ENCODE measurements at regions not wholly inside any gene's neighbourhood (a gene's known extent, or its start where the extent isn't known, plus 50 kb on each side); places are given as distances from the start of the nearest gene placed in this dataset.

DNA sequence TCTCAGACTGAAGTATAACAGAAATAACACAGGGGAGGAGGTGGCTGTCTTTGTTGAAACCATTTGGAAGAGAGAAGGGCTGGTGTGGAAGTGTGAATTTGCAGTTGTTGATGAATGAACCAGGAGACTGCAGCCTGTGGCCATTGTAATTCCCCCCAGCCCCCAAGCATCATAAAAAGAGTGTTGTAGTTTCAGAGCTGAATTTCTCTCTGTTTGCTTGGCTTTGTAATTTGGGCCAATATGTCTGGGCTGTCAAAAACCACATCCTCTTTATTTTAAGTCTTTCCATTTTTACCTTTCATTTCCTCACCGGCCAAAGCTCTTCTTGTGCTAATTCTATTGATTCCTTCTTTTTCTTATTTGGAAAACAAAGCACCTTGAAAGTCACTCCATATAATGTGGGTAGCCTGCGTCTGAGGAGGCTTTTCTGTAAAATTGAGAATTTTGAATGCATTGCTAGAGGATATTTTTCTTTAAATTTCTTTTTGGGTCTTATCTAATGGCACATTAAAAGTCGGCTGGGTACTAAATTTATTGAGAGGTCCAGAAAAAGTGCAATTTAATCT, 383.3 kb downstream of the OSTF1 start:
- 69 to 76% methylated on average over 3 of the region's 3 CpGs for WGBS, 2 donors
- Histone ChIP-seq H3K27ac (no peak overlapping the region), H3K4me3 (no peak overlapping the region), H3K27me3 (no peaks in the 10 kb centered on the region), H3K36me3 (ENCODE audit: low read depth, missing control alignments) (no peaks in the 10 kb centered on the region), H3K4me1 (no peaks in the 10 kb centered on the region), H3K9me3 (no peaks in the 10 kb centered on the region)
- no peak for DNase-seq
- TF ChIP-seq, protein P1, sequence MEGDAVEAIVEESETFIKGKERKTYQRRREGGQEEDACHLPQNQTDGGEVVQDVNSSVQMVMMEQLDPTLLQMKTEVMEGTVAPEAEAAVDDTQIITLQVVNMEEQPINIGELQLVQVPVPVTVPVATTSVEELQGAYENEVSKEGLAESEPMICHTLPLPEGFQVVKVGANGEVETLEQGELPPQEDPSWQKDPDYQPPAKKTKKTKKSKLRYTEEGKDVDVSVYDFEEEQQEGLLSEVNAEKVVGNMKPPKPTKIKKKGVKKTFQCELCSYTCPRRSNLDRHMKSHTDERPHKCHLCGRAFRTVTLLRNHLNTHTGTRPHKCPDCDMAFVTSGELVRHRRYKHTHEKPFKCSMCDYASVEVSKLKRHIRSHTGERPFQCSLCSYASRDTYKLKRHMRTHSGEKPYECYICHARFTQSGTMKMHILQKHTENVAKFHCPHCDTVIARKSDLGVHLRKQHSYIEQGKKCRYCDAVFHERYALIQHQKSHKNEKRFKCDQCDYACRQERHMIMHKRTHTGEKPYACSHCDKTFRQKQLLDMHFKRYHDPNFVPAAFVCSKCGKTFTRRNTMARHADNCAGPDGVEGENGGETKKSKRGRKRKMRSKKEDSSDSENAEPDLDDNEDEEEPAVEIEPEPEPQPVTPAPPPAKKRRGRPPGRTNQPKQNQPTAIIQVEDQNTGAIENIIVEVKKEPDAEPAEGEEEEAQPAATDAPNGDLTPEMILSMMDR (IDR thresholded peaks at IDR 0.05): no peak
- TF ChIP-seq POLR2A (IDR thresholded peaks at IDR 0.05): no peak
- intact Hi-C loops (cut with DNase I; ENCODE audit: low total_unique reads): no loop called here

DNA sequence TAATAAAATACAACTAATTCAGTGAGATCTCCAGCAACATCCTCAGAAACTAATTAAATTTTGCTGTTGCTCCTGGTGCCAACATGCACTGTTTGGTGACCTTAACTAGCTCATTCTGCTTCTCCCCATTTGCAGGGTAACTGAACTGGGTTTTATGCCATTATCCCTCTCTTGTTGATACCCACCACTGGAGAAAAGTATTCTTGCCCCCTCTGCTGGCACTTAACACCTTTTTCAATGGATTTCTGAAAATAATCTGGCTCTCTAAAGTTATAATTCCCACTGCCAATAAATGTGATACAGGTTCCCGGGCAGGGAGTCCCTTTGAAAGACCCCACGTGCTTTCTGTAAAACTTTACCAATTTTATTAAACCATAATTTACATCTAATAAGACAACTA, 394.3 kb downstream of the OSTF1 start:
- Histone ChIP-seq H3K9me3 (no peaks in the 10 kb centered on the region), H3K4me3 (no peak overlapping the region), H3K36me3 (ENCODE audit: low read depth, missing control alignments) (no peaks in the 10 kb centered on the region), H3K4me1 (no peaks in the 10 kb centered on the region), H3K27ac (no peak overlapping the region), H3K27me3 (no peaks in the 10 kb centered on the region)
- intact Hi-C loops (cut with DNase I; ENCODE audit: low total_unique reads): no loop called here
- TF ChIP-seq, protein P1 (IDR thresholded peaks at IDR 0.05): no peak
- TF ChIP-seq POLR2A (IDR thresholded peaks at IDR 0.05): no peak
- WGBS, 2 donors: 81 to 89% methylated on average over 2 of the region's 2 CpGs
- no peak for DNase-seq

DNA sequence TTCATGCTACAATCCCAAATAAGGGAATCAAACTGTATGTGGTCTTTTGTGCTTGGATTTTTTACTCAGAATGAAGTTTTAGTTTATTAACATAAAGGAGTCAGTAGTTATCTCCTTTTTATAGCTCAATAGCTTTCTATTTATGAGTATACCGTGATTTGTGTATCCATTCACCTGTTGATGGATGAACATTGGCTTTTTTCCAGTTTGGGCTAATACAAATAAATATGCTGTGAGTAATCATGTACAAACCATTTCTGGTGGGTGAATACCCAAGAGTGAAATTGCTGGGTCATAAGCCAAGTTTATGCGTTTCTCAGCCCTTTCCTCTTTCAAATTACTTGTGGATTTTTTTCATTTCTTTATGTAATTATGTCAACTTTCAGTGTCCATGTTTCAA, 395.3 kb downstream of the OSTF1 start:
- intact Hi-C loops (cut with DNase I; ENCODE audit: low total_unique reads): no loop called here
- DNase-seq: no peak
- no peaks in the 10 kb centered on the region for H3K4me1 ChIP-seq

DNA sequence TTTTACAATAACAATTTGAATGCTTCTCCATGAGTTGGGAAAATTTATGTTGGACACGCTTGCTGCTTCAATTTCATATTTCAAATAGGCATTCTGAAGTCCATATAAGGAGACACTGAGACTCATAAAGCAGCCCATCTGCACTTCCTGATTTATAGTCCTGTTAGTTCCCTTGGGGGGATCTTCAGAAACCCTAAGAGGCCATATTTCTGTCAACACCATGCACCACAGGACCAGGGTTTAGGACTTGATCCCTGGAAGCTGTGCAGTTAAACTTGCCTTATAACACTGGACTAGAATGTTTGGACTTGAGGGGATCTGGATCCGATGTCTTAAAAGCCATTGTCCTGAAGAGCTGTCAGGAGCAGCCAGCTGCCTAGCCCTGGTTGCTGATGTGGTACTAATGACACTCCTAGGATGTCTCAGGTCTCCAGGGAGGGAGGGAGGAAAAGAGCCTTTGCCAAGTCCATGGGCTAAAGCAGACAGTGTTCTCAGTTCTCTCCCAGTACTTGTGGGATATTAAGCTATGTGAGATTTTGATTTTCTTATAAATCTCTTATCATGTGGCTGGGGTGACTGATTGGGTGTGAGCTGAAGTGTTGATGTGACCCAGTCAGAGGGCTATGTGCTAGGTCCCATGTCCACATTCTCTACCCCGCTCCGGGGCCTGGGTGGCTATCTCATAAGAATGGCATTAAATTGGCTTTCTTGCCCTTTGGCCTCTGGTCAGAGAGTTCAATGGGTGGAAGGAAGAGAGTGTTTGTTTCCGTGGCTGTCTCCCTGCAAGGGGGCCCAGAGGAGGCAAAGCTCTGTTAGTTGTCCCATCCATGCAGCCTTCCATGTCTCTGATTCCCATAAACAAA, 399.8 kb downstream of the OSTF1 start:
- TF ChIP-seq, protein P1 (IDR thresholded peaks at IDR 0.05): no peak
- no peak for TF ChIP-seq POLR2A (IDR thresholded peaks at IDR 0.05)
- WGBS, 2 donors: 69 to 77% methylated on average over 4 to 5 of the region's 5 CpGs
- Histone ChIP-seq H3K4me3 (no peak overlapping the region), H3K36me3 (ENCODE audit: low read depth, missing control alignments) (no peaks in the 10 kb centered on the region), H3K4me1 (no peaks in the 10 kb centered on the region), H3K27me3 (no peaks in the 10 kb centered on the region), H3K27ac (no peak overlapping the region), H3K9me3 (no peaks in the 10 kb centered on the region)
- DNase-seq: no peak
- intact Hi-C loops (cut with DNase I; ENCODE audit: low total_unique reads): no loop called here

More for the DNA sequence above, 395.3 kb downstream of the OSTF1 start:
- WGBS, 2 donors: 73 to 88% methylated on average over 2 of the region's 2 CpGs
- TF ChIP-seq, protein P1 (IDR thresholded peaks at IDR 0.05): no peak
- TF ChIP-seq POLR2A (IDR thresholded peaks at IDR 0.05): no peak
- Histone ChIP-seq H3K9me3 (no peaks in the 10 kb centered on the region), H3K27ac (no peak overlapping the region), H3K36me3 (ENCODE audit: low read depth, missing control alignments) (no peaks in the 10 kb centered on the region), H3K4me3 (no peak overlapping the region), H3K27me3 (no peaks in the 10 kb centered on the region)

Measured in testis (tissue), 2 donors.